Muscle of back (tissue), 3 donors: ENCODE measurements at regions not wholly inside any gene's neighbourhood (a gene's known extent, or its start where the extent isn't known, plus 50 kb on each side); places are given as distances from the start of the nearest gene placed in this dataset.

ENCODE experiments used
- DNase-seq, 3 donors: peaks; one replicate each; pipeline versions ENCODE4 v3.0.0 to v3.0.0-alpha.2; 2013

- DNase-seq, result no peak
Measured at GRCh38 chr5:8386719-8387288, 517.9 kb downstream of the MTRR start.

DNA sequence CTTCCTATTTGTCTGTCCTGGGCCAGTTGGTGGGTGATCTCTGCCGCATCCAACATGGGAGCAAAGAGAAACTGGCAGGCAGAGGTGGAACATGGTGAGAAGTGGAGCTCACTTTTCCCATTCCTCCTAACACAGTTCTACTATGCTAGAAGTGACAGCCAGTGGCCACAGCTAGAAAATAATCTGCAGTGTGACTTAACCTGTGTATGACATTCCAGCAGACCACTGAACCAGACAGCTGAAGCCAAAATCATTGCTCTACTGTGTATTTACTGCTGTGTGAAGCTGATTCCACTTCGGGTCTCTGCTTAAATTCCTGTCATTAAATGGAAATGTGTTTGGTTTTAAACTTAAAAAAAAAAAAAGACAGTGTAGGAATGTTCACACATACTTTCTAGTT lies 523.0 kb downstream of the MTRR start:
- DNase-seq, result no peak

DNA sequence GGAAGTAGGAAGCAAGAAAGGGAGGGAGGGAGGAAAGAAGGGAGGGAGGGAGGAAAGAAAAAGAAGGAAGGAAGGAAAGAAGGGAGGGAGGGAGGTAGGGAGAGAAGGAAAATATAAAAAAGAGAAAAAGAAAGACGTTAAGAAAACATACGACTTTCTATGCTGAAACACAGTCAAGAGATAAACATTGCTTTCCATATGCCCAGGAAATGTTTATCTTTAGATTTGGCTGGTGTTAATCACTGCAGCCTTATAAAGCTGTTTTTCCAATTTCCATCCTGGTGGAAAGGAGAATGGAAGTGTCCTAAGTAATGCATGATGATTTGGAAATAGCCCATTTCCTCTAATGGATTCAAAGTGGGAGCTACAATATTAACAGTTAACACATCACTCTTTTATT lies 524.3 kb downstream of the MTRR start:
- DNase-seq, result no peak

DNA sequence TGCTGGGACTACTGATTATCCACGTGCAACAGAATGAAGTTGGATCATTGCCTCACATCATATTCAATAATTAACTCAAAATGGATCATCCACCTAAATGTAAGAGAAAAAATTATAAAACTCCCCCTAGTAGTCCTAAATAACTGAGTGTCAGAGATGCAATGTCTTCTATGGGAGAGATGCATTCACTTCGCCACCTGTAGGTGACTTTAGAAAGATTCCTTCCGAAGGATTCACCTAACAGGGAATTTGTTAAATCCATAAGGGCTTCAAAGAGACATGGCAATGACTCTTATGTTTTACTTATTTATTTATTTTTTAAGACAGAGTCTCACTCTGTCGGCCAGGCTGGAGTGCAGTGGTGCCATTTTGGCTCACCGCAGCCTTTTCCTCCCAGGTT lies 526.0 kb downstream of the MTRR start:
- DNase-seq, result no peak

GRCh38 chr5:8396246-8396645 lies 527.3 kb downstream of the MTRR start:
- DNase-seq, result no peak

GRCh38 chr5:8396756-8397155 lies 527.8 kb downstream of the MTRR start:
- DNase-seq, result no peak

DNA sequence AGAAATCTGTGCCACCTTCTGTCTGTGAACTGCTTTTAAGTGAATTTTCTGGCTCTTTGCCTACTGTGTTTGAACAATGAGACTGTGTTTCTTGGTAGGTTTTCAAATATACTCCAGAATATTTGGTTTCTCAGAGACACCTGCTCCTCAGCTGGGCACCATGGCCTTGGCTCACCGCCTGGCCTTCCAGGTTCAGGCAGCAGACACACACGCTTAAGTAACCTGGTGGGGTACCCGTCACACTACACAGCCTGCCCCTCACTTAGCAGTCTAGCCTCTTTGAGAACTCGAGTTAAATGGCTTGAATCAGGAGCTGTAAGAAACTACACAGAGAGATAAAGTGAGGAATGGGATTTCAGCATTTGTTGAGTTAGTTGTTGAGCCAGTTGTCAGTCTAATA lies 530.5 kb downstream of the MTRR start:
- DNase-seq, result no peak

GRCh38 chr5:8408258-8408657 lies 539.3 kb downstream of the MTRR start:
- DNase-seq, result no peak

DNA sequence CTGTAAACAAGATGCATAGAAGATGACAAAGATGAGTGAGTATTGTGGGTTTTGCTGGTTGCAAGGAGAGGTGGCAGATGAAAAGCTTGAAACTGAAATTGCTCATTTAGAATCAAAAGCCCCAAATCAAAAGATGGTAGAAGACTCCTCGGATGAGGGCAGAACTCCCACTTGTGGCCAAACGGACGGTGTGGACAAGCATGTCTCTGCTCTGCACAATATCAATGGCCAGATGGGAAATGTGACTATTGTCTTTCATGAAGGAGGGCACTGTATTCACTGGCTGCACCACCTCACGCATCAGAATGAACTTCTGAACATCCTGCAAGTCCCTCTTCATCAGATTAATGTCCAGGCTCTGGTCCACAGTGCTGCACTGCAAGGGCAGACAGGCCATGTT lies 541.7 kb downstream of the MTRR start:
- DNase-seq, result no peak

GRCh38 chr5:8413975-8414374 lies 545.0 kb downstream of the MTRR start:
- DNase-seq, result no peak

DNA sequence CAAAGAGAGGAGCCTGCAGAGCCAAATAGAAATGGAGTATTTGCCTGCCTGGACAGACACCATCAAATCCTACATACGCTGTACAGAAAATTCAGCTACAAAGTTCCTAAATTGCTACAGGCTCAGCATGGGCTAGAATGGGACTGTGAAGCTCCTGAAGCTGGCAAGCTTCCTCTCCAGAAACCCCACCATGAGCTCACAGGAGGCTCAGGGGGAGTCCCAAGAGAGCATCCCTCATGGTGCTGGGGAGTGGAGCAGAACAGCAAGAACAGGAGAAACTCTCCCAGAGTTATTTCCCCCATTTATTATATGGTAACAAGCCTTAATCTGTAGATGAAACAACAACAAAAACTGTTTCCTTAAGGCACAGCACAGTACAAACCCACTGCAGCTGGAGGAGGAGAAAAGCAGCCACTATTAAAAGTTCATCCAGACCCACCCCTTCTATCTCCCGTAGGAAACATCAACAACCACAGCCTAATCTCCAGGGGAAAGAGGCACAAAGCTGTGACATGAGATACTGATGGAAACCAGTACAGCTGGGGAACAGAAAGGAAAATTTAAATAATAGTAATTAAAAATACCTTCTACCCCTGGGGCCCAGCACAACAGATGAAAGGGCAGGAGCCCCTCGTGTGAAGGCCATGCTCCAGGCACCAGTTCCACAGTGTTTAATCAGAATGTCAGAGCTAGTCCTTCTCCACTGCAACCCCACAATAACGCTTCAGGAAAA lies 548.5 kb downstream of the MTRR start:
- DNase-seq, result peak in 1 of 3 donors; percentile 27

DNA sequence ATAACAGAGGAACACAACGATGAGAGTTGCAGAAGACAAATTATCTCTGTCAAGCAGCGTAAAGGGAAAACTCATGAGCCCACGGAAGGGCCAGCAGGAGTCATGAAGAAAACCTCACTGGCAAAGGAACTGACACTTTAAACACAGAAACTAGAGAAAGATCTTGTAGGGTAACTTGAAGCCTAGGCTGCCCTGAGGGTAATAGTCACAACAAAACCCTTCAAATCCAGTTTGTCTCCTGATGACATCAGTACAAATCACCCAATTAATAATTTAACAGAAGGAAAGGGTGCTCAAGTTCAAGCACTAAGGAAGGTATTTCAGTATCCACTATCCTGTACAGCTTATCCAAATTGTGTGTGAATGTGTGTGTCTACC lies 549.1 kb downstream of the MTRR start:
- peak in 1 of 3 donors; percentile 17 for DNase-seq

- DNase-seq, result no peak
Measured at GRCh38 chr5:8429778-8430758, 561.1 kb downstream of the MTRR start.

DNA sequence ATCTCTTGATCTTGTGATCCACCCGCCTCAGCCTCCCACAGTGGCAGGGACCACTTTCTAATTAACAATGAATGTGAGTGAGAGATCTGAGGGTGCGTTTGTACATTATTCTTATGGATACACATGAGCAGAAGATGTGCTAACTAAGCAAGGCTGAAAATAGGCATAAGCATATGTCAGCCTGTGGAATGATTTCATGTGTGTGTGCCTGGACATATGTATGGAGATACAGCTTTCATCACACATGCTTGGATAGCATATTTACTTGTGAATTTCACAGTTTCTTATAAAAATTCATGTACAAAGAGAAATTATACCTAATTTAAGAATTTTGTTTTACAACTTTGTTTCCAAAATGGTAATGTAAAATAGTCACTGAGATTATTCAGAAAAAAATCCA lies 565.6 kb downstream of the MTRR start:
- no peak for DNase-seq

- no peak for DNase-seq
Measured at GRCh38 chr5:8436924-8437323, 568.0 kb downstream of the MTRR start.

DNA sequence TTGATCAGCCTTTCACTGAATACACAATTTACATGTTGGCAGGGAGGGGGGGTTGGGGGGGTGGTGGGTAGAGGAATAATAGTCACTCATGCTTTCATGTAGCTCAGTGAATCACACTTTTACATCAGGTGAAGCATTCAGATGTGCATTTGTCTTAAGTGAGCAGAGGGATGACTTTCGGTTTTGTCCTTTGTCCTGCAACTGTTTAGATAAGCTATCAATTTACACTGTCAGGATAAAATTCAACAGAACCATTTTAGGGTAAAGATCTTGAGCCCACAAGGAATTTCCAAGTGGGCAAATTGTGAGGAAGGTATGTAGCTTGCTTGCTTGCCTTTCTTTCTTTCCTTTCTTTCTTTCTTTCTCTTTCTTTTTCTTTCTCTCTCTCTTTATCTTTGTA lies 576.2 kb downstream of the MTRR start:
- DNase-seq, result no peak

DNA sequence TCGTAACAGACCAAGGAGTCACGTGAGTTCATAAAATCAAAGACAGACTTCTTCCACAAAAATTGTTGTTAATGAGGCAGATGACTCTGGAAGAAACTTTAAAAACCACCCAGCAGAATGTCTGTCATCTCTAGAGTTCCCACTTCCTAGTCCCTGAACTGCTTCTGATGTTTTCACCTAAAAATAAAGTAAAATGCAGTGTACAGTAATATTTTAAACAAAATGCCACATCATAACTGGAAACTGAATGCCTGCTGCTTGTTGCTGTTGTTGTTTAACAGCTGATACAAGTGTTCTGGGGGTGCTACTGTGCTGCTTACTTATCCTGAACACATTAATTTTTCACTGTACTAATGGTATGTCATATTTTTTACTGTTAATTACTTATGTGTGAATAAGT lies 577.2 kb downstream of the MTRR start:
- DNase-seq, result no peak

GRCh38 chr5:8456846-8457186 lies 587.9 kb downstream of the MTRR start:
- DNase-seq, result no peak

- DNase-seq, result peak; percentile 95 to 98 (median 97)
Measured at GRCh38 chr5:8457187-8458037, 588.5 kb downstream of the MTRR start.

- DNase-seq, result peak in 2 of 3 donors; percentile 10 to 52
Measured at GRCh38 chr5:8458038-8458383, 589.1 kb downstream of the MTRR start.

DNA sequence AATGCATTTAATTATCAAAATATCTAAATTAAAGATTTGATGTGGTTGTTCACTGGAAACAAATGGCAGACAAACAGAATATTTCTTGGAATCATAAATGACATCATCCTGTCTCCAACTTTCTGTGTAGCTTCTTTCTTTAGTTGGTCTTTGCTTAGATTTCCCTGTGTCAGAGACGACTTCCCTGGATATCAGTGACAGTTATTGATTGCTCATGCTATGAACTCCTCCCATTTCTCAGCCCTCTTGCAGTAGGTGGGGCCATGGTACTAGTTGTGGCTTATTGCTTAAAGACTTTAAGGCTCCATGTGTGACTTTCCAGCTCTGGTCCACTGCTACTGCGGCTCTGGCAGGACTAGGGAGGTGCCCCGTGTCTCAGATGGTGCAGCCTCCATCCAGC lies 592.6 kb downstream of the MTRR start:
- DNase-seq, result no peak

GRCh38 chr5:8462565-8462964 lies 593.6 kb downstream of the MTRR start:
- no peak for DNase-seq
